GM12892 (cell line): ENCODE measurements at regions not wholly inside any gene's neighbourhood (a gene's known extent, or its start where the extent isn't known, plus 50 kb on each side); places are given as distances from the start of the nearest gene placed in this dataset.

Experiments
- POLR2A ChIP-seq: IDR thresholded peaks from 2 replicates; pipeline ENCODE4 v1.6.1; 2011; ENCODE audit warnings: low read depth, low read length, control low read depth
- POLR2AphosphoS5 ChIP-seq: IDR thresholded peaks from 2 replicates; pipeline ENCODE4 v1.6.1; 2011; ENCODE audit warnings: low read depth, low read length, control low read depth
- TAF1 ChIP-seq: IDR thresholded peaks from 2 replicates; pipeline ENCODE4 v1.6.1; 2011; ENCODE audit warnings: low read depth, mild to moderate bottlenecking, control low read depth, low read length, borderline replicate concordance

DNA sequence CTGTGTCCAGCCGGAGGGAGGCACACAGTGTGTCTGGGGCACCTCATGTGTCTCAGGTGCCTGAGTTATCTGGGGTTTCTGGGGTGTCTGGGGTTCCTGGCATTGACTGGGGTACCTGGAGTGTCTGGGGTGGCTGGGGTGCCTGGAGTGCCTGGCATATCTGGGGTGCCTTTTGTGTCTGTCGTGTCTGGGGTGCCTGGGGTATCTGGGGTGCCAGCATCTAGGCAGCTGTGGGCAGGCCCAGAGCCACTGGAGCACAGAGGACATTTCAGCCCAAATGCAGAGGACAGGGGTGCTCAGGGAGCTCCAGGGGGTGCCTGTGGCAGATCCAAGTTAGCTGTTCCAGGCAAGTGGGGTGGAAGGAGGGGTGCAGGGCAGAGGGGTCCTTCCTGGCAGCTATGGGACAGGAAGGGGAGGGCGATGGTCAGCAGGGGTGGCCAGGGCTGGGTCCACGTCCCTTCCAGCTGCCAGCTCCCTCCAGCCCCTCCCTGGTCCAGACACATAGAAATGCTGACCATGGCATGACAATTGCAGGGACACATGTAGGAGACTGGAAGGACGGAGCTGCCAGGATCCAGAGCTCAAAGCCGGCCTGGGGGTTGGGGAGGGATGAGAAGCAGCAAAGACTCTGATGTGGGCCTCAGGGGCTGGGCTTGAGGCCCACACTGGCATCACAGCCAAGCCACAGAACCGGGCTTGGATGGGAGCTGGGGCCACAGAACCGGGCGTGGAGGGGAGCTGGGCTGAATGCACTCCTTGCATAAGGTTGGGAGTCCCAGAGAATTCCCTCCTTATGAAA is 133.0 kb downstream of the BRD1 start:
- TF ChIP-seq POLR2AphosphoS5: no peak
- TF ChIP-seq TAF1: no peak
- TF ChIP-seq POLR2A: no peak
